Aorta (tissue), 5 donors: ENCODE measurements at regions not wholly inside any gene's neighbourhood (a gene's known extent, or its start where the extent isn't known, plus 50 kb on each side); places are given as distances from the start of the nearest gene placed in this dataset.
A peak's percentile ranks its signal among the peaks of the same experiment; 100 is the strongest.
"Not testable (repeated sequence)": the region's sequence is repeated elsewhere in the genome, so short reads cannot be mapped to it uniquely, and the experiment has no call there.

ENCODE experiments used
- ATAC-seq: fragments of 200-7000 bp; cut with Tn5 transposase; one replicate; pipeline ENCODE4 v1.9.1; 2022; ENCODE audit warnings: moderate library complexity; ENCODE audit not compliant: low FRiP score
- DNase-seq, 2 donors: peaks; one replicate each; pipeline ENCODE4 v3.0.0-alpha.2; 2020
- H3K27ac ChIP-seq, 2 donors: one replicate each; pipeline ENCODE4 v1.5.1; 2013; ENCODE audit warnings: low read length in 2 of 2, mild to moderate bottlenecking in 2 of 2, moderate library complexity in 2 of 2, control low read depth in 1 of 2, inconsistent platforms in 1 of 2, low read depth in 1 of 2
- H3K27me3 ChIP-seq, 2 donors: one replicate each; pipeline ENCODE4 v1.6.1; 2013; ENCODE audit warnings: control low read depth in 1 of 2, low read length in 1 of 2, mild to moderate bottlenecking in 1 of 2, moderate library complexity in 1 of 2; ENCODE audit not compliant: insufficient read depth in 2 of 2, control insufficient read depth in 1 of 2
- H3K36me3 ChIP-seq, 2 donors: one replicate each; pipeline ENCODE4 v1.6.1; 2013; ENCODE audit warnings: control low read depth in 1 of 2, low read length in 1 of 2, mild to moderate bottlenecking in 1 of 2; ENCODE audit not compliant: insufficient read depth in 2 of 2, control insufficient read depth in 1 of 2
- H3K4me1 ChIP-seq, 2 donors: one replicate each; pipeline ENCODE4 v1.6.1; 2013; ENCODE audit warnings: low read length in 2 of 2, control low read depth in 1 of 2, mild to moderate bottlenecking in 1 of 2, moderate library complexity in 1 of 2; ENCODE audit not compliant: insufficient read depth in 2 of 2, control insufficient read depth in 1 of 2
- H3K4me3 ChIP-seq, 2 donors: one replicate each; pipeline ENCODE4 v1.5.1; 2013; ENCODE audit warnings: low read length in 2 of 2, control low read depth in 1 of 2, mild to moderate bottlenecking in 1 of 2
- H3K9me3 ChIP-seq: one replicate; pipeline ENCODE4 v1.6.1; 2013; ENCODE audit warnings: mild to moderate bottlenecking, low read length; ENCODE audit not compliant: control insufficient read depth
- WGBS, 2 donors: extraction: QIAGEN DNeasy Blood & Tissue Kit; methylation state at CpG; one replicate each; pipeline ENCODE4 v1.1.7; 2013; 5-methylcytosine and 5-hydroxymethylcytosine counted together
- intact Hi-C, 2 donors: fragments of 100-400 bp; cut with DNase I; formaldehyde crosslinking; loops; one replicate each; pipeline versions ENCODE4 v1.14.2 to v1.15.0; 2022
- donor health status: healthy with polysubstance abuse.
- donor health status: Bipolar disorder and iron deficiency.
- donor health status: DM: no; HTN: no; CAD: no.
- donor health status: DM: no; HTN: no; CAD: no.
- donor health status: DM: yes; HTN: yes; CAD: no.

DNA sequence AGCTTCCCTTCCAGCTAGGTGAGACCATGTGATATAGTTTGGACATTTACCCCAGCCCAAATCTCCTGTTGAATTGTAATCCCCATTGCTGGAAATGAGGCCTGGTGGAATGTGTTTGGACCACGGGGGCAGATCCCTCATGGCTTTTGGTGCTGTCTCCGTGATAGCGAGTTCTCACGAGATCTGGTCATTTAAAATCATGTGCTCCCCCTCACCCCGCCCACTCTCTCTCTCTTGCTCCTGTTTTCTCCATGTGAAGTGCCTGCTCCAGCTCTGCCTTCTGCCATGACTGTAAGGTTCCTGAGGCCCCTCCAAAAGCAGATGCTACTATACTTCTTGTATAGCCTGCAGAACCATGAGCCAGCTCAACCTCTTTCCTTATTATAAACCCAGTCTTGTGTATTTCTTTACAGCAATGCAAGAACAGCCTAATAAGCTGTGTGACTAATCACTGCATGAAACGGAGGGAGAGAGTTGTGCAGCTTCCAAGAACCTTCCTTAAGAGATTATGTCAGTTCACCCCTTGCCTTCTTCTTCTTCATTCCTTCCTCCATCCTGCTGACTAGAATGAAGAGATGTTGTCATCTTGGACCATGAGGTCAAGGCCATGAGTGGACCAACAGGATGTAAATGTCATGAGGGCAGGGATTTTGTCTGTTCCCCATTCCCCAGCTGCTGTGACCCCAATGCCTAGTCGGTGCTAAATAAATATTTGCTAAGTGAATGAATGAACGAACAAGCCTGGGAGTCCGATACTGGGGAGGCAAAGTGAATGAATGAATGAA lies 91.0 kb downstream of the CPN2 start:
- 78 to 80% methylated on average over 9 of the region's 9 CpGs for WGBS, 2 donors
- Histone ChIP-seq H3K9me3 (no peaks in the 10 kb centered on the region), H3K27ac (no peak overlapping the region), H3K27me3 (no peaks in the 10 kb centered on the region), H3K4me3 (no peak overlapping the region), H3K4me1 (no peaks in the 10 kb centered on the region), H3K36me3 (no peaks in the 10 kb centered on the region)
- ATAC-seq (no peak), DNase-seq (no peak)
- intact Hi-C loops: no loop called here

DNA sequence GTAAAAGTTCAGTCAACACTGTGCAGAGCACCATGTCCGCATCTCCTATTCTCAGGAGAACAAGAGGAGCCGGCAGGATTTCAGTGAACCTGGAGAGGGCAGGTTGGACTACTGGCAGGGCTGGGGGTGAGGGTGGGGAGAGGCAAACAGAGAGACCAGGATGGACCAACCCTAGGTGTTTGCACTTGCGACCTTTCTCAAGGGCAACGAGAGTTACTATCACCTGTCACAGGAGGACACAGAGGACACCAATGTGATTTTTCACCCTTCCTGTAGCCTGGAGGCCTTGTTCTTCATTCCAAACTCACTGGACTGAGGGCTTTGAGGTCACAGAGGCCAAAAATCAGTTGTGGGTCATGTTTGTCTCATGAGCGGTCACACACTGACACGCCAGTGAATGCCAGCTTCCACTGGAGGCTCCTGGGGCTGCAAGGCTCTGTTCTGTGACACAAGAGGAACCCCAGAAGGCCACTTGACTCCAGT lies 89.5 kb downstream of the CPN2 start:
- intact Hi-C loops: no loop called here
- no peaks in the 10 kb centered on the region for H3K9me3 ChIP-seq
- no peaks in the 10 kb centered on the region for H3K27me3 ChIP-seq
- 95 to 96% methylated on average over 6 of the region's 6 CpGs for WGBS, 2 donors
- peak in 1 of 2 donors; percentile 36 for DNase-seq
- H3K4me1 ChIP-seq: no peaks in the 10 kb centered on the region
- no peak overlapping the region for H3K4me3 ChIP-seq
- ATAC-seq: no peak
- no peaks in the 10 kb centered on the region for H3K36me3 ChIP-seq
- H3K27ac ChIP-seq: no peak overlapping the region

DNA sequence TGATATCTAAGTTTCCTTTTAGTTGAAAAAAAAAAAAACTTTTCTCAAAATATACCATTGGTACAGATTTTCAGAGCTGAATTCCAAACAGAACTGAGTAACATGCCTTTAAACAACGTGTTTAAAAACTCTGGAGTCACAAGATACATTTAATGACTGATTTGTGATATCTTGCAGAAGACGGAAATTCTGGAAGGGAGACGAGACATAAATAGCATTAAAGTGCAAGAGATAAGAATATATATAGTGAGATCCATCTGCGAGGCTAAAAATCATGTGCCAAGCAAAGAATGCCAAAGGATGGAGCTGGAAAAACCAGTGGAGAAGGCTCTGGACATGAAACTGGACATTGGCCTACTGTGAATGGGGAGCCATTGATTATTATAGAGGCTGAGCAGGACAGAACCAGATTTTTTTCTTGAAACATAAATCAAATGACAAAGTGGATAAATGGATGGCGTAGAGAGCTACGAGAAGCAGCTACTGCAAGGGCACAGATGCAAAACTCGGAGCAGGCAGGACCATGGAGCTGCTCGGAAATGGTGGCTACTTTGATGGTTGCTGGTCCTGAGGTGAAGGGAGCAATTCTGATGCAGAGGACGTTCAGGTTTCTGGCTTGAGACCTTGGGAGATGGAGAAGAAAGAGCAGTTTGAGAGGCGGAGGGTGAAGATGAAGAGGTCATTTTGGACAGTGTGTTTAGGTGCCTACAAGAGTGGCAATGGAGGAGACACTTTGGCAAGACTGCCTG lies 88.8 kb downstream of the CPN2 start:
- peak in 1 of 2 donors; percentile 10 for DNase-seq
- intact Hi-C loops: no loop called here
- H3K27ac ChIP-seq: no peak overlapping the region

DNA sequence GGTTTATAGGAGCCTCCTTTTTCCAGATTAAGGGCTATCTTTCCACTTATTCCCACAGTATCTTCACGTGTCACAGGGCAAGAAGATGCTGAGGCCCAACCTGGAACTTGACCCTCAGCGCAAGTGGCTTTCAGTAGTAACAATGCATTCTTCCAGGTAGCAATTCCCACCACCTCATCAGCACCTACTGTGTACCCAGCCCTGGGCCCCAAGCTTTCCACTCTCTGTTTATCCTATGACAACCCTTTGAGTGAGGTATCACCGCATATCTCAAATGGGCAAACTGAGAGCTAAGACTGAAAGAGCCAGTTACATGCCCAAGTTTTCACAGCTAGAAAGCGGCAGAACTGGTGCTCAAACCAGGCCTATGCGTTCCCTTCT lies 88.2 kb downstream of the CPN2 start:
- Histone ChIP-seq H3K27ac (no peak overlapping the region), H3K4me1 (no peaks in the 10 kb centered on the region), H3K36me3 (no peaks in the 10 kb centered on the region), H3K4me3 (no peak overlapping the region), H3K27me3 (no peaks in the 10 kb centered on the region), H3K9me3 (no peaks in the 10 kb centered on the region)
- intact Hi-C loops: no loop called here
- ATAC-seq (no peak), DNase-seq (peak in 1 of 2 donors; percentile 9)
- 95 to 98% methylated on average over 5 of the region's 5 CpGs for WGBS, 2 donors

More for the DNA sequence above, 88.8 kb downstream of the CPN2 start:
- no peaks in the 10 kb centered on the region for H3K27me3 ChIP-seq
- no peak overlapping the region for H3K4me3 ChIP-seq
- ATAC-seq: no peak
- H3K36me3 ChIP-seq: no peaks in the 10 kb centered on the region
- no peaks in the 10 kb centered on the region for H3K4me1 ChIP-seq
- WGBS, 2 donors: 84 to 86% methylated on average over 10 of the region's 10 CpGs
- H3K9me3 ChIP-seq: no peaks in the 10 kb centered on the region

DNA sequence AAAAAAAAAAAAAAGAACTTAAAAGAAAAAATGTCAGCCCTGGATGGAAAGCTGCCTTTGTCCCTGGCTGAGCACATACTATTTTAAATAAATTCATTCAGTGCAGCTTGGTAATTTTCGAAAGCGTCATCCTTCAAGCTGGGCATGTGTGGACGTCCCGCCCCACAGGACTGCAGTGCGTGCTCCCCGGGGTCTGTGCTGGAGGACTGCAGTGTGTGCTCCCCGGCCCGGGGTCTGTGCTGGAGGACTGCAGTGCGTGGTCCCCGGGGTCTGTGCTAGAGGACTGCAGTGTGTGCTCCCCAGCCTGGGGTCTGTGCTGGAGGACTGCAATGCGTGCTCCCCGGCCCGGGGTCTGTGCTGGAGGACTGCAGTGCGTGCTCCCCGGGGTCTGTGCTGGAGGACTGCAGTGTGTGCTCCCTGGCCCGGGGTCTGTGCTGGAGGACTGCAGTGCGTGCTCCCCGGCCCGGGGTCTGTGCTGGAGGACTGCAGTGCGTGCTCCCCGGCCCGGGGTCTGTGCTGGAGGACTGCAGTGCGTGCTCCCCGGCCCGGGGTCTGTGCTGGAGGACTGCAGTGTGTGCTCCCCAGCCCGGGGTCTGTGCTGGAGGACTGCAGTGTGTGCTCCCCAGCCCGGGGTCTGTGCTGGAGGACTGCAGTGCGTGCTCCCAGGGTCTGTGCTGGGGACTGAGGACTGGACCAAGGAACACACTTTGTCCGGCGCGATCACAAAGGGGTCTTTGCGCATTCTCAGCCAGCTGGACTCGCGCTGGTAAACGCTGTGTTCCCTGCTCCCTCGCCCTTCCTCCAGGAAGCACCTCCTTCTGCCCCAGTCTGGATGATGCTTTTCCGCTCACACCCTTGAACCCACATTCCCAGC lies 86.3 kb downstream of the CPN2 start:
- H3K27me3 ChIP-seq, H3K36me3 ChIP-seq, intact Hi-C loops, H3K9me3 ChIP-seq, H3K4me1 ChIP-seq, H3K27ac ChIP-seq, ATAC-seq, H3K4me3 ChIP-seq: not testable (repeated sequence)
- DNase-seq: peak in 1 of 2 donors; percentile 42
- 81 to 85% methylated on average over 37 of the region's 37 CpGs for WGBS, 2 donors

DNA sequence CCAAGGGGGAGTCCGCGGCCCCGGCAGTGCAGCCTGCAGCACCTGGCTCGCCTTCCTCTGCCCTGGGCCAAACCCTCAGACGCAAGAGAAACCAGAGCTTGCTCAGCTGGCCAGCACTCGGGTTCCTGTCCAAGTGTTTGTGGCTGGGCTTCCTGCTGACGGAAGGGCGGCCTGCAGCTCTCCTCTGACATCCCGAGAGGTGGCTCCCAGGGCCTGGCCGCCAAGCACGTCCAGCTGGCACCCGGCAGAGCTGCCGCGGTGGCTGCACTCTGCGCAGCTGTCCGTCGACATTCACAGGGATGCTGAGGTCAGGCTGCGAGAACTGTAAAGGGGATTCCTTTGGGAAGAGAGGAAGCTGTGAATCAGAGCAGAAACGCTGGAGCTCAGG lies 85.6 kb downstream of the CPN2 start:
- no peaks in the 10 kb centered on the region for H3K9me3 ChIP-seq
- H3K27me3 ChIP-seq: no peaks in the 10 kb centered on the region
- no peaks in the 10 kb centered on the region for H3K36me3 ChIP-seq
- no peaks in the 10 kb centered on the region for H3K4me1 ChIP-seq
- no peak overlapping the region for H3K4me3 ChIP-seq
- intact Hi-C loops: no loop called here
- DNase-seq: peak; percentile 92 to 95
- WGBS, 2 donors: 1 to 3% methylated on average over 19 of the region's 19 CpGs
- no peak overlapping the region for H3K27ac ChIP-seq
- ATAC-seq: peak; percentile 86

DNA sequence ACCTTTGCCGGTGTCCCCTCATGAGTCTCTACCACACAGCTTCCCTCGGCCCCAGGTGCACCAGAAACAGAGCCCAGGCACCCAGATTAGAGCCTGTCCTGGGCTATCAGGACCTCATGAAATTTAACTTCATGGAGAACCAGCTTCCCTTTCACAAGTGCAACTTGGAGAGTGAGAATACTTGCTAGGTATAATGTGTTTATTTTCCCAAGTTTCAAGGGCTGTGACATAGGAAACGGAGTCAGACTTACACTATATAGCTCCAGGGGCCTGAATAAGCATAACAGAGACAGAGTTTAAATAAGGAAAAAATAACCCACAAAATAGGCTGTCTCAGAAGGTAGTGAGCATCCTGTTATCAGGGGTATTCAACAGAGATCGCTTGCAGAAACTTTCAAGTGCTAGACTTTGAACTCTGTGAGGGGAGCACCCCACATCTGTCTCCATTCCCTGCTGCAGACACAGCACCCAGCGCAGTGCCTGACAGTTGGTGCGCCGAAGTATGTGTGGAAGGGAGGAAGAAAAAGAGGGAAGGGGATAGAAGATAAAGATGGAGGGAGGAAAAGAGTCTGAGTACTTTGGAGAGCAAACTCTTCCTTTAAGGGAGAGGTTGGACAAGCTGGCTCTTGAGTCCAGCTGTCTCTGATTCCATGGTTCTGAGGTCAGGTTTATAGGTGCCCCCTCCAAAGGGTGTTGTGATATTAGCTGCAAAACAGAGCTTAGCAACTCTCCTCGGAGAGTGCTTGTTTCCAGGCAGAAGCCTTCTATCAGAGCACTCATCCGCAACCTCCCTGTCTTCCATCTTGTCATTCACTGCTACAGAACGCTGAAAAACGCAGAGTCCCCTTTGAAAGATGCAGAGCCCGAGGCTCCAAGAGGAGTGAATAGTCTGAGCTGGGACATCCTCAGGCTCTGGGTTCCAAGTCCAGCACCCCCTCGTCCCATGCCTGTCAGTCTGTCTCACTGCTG lies 84.8 kb downstream of the CPN2 start:
- intact Hi-C loops: no loop called here
- no peaks in the 10 kb centered on the region for H3K27me3 ChIP-seq
- H3K27ac ChIP-seq: no peak overlapping the region
- 81 to 82% methylated on average over 13 of the region's 13 CpGs for WGBS, 2 donors
- H3K36me3 ChIP-seq: no peaks in the 10 kb centered on the region
- H3K4me1 ChIP-seq: peaks cover 0 to 3% of the 10 kb centered on the region in 2 donors
- no peaks in the 10 kb centered on the region for H3K9me3 ChIP-seq
- ATAC-seq: no peak
- DNase-seq: peak in 1 of 2 donors; percentile 14
- H3K4me3 ChIP-seq: no peak overlapping the region
